ENCODE measurements at regions not wholly inside any gene's neighbourhood (a gene's known extent, or its start where the extent isn't known, plus 50 kb on each side); places are given as distances from the start of the nearest gene placed in this dataset.

DNA sequence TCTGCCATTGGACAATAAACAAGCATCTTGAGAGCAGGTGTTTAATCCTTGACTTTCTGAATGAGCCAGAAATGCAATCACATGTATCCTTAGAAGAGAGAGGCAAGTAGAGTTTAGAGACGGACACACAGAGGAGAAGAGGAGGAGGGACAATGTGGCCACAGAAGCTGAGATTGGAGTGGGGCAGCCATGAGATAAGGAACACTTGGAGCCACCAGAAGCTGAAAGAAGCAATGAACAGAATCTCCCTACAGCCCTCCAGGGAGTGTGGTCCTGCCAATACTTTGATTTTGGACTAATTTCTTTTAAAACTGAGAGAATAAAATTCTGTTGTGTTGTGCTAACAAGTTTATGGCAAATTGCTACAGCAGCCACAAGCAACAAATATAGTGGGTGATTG is 141.0 kb downstream of the ATP6V1G3 start:
- no peak overlapping the region for H3K4me3 ChIP-seq
- peaks cover 0 to under 1% (median 0%) of the 10 kb centered on the region in 3 donors for H3K9me3 ChIP-seq
- TF ChIP-seq POLR2A (IDR thresholded peaks at IDR 0.05): no peak
- TF ChIP-seq, protein P1, sequence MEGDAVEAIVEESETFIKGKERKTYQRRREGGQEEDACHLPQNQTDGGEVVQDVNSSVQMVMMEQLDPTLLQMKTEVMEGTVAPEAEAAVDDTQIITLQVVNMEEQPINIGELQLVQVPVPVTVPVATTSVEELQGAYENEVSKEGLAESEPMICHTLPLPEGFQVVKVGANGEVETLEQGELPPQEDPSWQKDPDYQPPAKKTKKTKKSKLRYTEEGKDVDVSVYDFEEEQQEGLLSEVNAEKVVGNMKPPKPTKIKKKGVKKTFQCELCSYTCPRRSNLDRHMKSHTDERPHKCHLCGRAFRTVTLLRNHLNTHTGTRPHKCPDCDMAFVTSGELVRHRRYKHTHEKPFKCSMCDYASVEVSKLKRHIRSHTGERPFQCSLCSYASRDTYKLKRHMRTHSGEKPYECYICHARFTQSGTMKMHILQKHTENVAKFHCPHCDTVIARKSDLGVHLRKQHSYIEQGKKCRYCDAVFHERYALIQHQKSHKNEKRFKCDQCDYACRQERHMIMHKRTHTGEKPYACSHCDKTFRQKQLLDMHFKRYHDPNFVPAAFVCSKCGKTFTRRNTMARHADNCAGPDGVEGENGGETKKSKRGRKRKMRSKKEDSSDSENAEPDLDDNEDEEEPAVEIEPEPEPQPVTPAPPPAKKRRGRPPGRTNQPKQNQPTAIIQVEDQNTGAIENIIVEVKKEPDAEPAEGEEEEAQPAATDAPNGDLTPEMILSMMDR (IDR thresholded peaks at IDR 0.05): no peak
- no peak for TF ChIP-seq POLR2AphosphoS5 (IDR thresholded peaks at IDR 0.05)
- TF ChIP-seq EP300 (IDR thresholded peaks at IDR 0.05): no peak
- no peaks in the 10 kb centered on the region for H3K4me1 ChIP-seq
- H3K36me3 ChIP-seq: no peaks in the 10 kb centered on the region
- peaks cover 7% of the 10 kb centered on the region for H3K27me3 ChIP-seq
- 50% methylated on average over 1 of the region's 1 CpG; no CpG with 5 or more reads in 1 of the 2 donors for WGBS, 2 donors (ENCODE audit: low coverage in 1 of 2)
- no peak for ATAC-seq
- no peak overlapping the region for H3K27ac ChIP-seq

DNA sequence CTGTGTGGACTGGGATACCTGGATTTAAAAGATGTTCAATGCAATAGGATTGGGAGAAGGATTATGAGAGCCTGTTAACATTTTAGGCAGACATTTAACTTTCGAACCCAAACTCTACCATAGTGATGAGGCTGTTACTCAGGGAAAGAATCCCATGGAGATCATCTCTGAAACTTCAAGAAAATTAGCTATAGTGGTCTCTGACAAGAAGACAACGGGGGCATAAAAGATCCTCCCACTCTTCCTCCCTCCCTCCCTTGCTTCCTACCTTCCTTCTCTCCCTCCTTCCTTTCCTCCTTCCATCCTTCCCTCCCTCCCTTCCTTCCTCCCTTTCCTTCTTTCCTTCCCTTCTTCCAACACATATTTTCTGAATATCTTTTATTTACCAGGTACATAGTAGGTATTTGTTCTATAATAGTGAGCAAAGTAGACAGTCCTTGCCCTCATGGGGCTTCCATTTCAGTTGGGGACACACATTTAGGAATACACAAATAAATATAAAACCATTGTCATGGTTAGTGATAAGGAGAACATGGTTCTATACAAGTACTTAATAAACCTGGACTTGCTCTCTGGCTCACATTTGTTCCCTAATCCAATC is 143.2 kb downstream of the ATP6V1G3 start:
- Histone ChIP-seq H3K4me3 (no peak overlapping the region), H3K9me3 (no peaks in the 10 kb centered on the region), H3K4me1 (no peaks in the 10 kb centered on the region), H3K36me3 (no peaks in the 10 kb centered on the region), H3K27me3 (peaks cover 7% of the 10 kb centered on the region), H3K27ac (no peak overlapping the region)
- WGBS, 2 donors (ENCODE audit: low coverage in 1 of 2): 85 to 94% methylated on average over 2 of the region's 2 CpGs
- ATAC-seq: no peak
- no peak for TF ChIP-seq POLR2A (IDR thresholded peaks at IDR 0.05)
- TF ChIP-seq, protein P1 (IDR thresholded peaks at IDR 0.05): no peak

DNA sequence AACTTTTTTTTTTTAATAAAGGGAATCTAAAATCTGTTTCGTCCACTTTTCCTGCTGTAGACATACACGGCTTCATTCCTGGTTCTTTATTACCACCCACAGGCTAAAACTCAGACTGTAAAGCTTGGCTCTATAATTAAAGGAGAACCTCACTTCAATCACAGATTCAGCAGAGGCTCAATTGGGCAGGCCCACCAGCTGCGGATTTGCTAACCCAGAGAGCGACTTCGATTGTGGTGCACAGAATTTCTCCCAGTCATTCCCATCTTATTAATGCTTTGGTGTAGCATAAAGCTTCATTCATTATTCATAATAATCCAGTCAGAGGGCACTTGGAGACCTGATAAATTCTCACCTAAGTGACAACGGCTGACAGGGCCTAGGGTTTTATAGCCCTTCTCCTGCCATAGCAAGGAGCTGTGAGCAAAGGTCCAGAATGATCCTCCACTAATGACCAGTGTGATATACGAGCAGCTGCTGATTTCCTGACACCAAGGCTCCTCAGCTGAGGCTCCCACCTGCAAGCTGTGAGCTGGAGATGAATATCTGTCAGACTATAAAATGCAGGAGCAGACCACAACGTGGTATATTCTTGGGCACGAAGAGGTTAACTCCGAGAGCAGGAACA is 149.0 kb downstream of the ATP6V1G3 start:
- Histone ChIP-seq H3K9me3 (no peaks in the 10 kb centered on the region), H3K27ac (no peak overlapping the region), H3K4me1 (no peaks in the 10 kb centered on the region), H3K36me3 (no peaks in the 10 kb centered on the region), H3K4me3 (no peak overlapping the region), H3K27me3 (no peaks in the 10 kb centered on the region)
- 22 to 54% methylated on average over 7 of the region's 10 CpGs for WGBS, 2 donors (ENCODE audit: low coverage in 1 of 2)
- TF ChIP-seq EP300 (IDR thresholded peaks at IDR 0.05) (no peak), POLR2A (IDR thresholded peaks at IDR 0.05) (no peak), POLR2AphosphoS5 (IDR thresholded peaks at IDR 0.05) (no peak)
- ATAC-seq: no peak

DNA sequence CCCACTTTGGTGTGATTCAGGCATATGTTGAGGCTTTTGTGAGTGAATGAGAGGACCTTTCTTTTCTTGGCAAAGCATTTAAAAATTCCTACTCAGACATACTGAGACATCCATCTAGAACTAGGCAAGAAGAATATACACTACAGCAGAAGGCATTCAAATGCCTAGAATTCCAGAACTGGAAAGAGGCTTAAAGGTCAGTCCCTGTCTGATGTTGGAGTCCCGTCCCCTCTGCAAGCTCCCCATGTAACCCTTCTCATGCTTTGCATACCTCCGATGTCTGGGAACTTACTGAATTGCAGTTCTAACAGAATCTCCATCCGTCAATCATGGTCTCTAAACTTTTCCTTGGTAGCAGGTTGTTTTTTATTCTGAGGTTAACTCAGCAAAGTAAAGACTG is 152.9 kb downstream of the ATP6V1G3 start:
- TF ChIP-seq, protein P1 (IDR thresholded peaks at IDR 0.05): no peak
- TF ChIP-seq POLR2A (IDR thresholded peaks at IDR 0.05) (no peak), POLR2AphosphoS5 (IDR thresholded peaks at IDR 0.05) (no peak), EP300 (IDR thresholded peaks at IDR 0.05) (no peak)
- Histone ChIP-seq H3K27me3 (no peaks in the 10 kb centered on the region), H3K4me3 (no peak overlapping the region), H3K4me1 (no peaks in the 10 kb centered on the region), H3K27ac (no peak overlapping the region), H3K9me3 (no peaks in the 10 kb centered on the region), H3K36me3 (no peaks in the 10 kb centered on the region)
- WGBS, 2 donors (ENCODE audit: low coverage in 1 of 2): 22 to 40% methylated on average over 3 of the region's 3 CpGs
- ATAC-seq: no peak

DNA sequence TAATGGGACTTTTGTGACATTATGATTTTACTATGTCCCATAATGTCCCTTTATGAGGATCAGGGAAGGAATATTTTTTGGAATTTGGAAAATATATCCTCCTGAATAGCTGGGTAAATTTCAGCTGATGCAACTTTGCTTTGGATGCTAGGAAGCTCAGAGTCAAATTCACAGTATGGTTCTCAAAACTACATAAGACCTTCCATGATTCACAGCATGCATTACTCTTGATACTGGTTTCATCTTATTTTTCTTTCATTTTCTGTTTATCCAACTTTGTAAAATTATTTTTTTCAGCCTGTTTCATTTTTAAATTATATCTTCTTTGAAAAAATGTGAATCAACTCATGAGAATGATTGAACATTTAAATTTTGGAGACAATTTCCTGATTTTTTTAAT is 160.2 kb downstream of the ATP6V1G3 start:
- no peaks in the 10 kb centered on the region for H3K27me3 ChIP-seq
- no peak overlapping the region for H3K4me3 ChIP-seq
- ATAC-seq: no peak
- no peaks in the 10 kb centered on the region for H3K4me1 ChIP-seq
- TF ChIP-seq, protein P1 (IDR thresholded peaks at IDR 0.05): no peak
- TF ChIP-seq POLR2A (IDR thresholded peaks at IDR 0.05) (no peak), EP300 (IDR thresholded peaks at IDR 0.05) (no peak), POLR2AphosphoS5 (IDR thresholded peaks at IDR 0.05) (no peak)
- H3K27ac ChIP-seq: no peak overlapping the region
- peaks cover 0 to 6% (median 0%) of the 10 kb centered on the region in 3 donors for H3K9me3 ChIP-seq
- no peaks in the 10 kb centered on the region for H3K36me3 ChIP-seq

Measured in gastroesophageal sphincter (tissue), 4 donors.